B cell (primary cell): ENCODE measurements at regions not wholly inside any gene's neighbourhood (a gene's known extent, or its start where the extent isn't known, plus 50 kb on each side); places are given as distances from the start of the nearest gene placed in this dataset.

Experiments
- CTCF ChIP-seq: fragments of 200-600 bp; IDR thresholded peaks from one replicate; pipeline ENCODE4 v1.8.0; 2022; ENCODE audit warnings: antibody characterized with exemption, mild to moderate bottlenecking
- EZH2 ChIP-seq: IDR thresholded peaks from 2 replicates; pipeline ENCODE4 v1.6.1; 2012; ENCODE audit warnings: borderline replicate concordance, low read depth, mild to moderate bottlenecking, moderate library complexity, low read length; ENCODE audit not compliant: insufficient read depth, poor library complexity, severe bottlenecking

- TF ChIP-seq CTCF = no peak
- TF ChIP-seq EZH2 = no peak
These were observed 83.8 kb downstream of the MRPL46 start for GRCh38 chr15:88383354-88383753.
